ENCODE measurements at regions not wholly inside any gene's neighbourhood (a gene's known extent, or its start where the extent isn't known, plus 50 kb on each side); places are given as distances from the start of the nearest gene placed in this dataset.

DNA sequence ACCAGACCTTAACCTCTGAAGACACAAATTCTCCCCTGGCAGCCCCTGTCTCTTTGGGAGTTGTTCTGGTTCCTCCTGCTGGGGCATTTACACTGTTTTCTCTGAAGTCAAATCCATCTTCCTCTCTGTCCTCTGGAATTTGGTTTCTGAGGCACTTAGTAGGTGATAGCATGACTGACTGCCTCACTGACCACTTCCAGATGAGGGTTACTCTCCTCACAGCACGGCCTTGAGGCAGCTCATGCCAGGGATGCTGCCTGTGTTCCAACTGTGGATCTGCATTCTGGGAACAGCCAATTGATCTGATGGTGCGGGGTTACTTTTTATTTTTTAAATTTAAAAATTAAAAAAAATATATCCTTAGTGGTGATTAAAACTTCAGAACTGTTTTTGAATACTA lies 140.9 kb upstream of the ROPN1 start:
- TF ChIP-seq, protein P1, sequence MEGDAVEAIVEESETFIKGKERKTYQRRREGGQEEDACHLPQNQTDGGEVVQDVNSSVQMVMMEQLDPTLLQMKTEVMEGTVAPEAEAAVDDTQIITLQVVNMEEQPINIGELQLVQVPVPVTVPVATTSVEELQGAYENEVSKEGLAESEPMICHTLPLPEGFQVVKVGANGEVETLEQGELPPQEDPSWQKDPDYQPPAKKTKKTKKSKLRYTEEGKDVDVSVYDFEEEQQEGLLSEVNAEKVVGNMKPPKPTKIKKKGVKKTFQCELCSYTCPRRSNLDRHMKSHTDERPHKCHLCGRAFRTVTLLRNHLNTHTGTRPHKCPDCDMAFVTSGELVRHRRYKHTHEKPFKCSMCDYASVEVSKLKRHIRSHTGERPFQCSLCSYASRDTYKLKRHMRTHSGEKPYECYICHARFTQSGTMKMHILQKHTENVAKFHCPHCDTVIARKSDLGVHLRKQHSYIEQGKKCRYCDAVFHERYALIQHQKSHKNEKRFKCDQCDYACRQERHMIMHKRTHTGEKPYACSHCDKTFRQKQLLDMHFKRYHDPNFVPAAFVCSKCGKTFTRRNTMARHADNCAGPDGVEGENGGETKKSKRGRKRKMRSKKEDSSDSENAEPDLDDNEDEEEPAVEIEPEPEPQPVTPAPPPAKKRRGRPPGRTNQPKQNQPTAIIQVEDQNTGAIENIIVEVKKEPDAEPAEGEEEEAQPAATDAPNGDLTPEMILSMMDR (IDR thresholded peaks at IDR 0.05): no peak
- TF ChIP-seq POLR2A (IDR thresholded peaks at IDR 0.05) (no peak), EP300 (IDR thresholded peaks at IDR 0.05) (no peak)
